H1 (cell line): ENCODE measurements at regions not wholly inside any gene's neighbourhood (a gene's known extent, or its start where the extent isn't known, plus 50 kb on each side); places are given as distances from the start of the nearest gene placed in this dataset.

ENCODE experiments used
- CTCF ChIA-PET: fragments of 300-600 bp; sonication (Branson Sonifier 250); formaldehyde crosslinking; loops from one replicate; lab custom pipeline; 2021; ENCODE audit not compliant: partially characterized antibody; lab: Charles Lee
- POLR2A ChIA-PET: fragments of 300-600 bp; sonication (Branson Sonifier 250); formaldehyde crosslinking; loops from one replicate; lab custom pipeline; 2021; ENCODE audit warnings: inconsistent platforms; ENCODE audit not compliant: partially characterized antibody; lab: Charles Lee
- DNase-seq, 2 experiments: peaks; one replicate each; pipeline versions ENCODE4 v3.0.0 to v3.0.0-alpha.2; 2010 to 2022; ENCODE audit warnings: low spot score in 2 of 2, low read depth in 1 of 2, mixed read lengths in 1 of 2
- FAIRE-seq: peaks from 2 replicates; lab custom pipeline; 2011; peaks lifted over from hg19 to GRCh38; lab: Jason Lieb, UNC
- H2AFZ ChIP-seq: 2 replicates; pipeline ENCODE4 v1.8.1; 2012; ENCODE audit warnings: low read length, inconsistent platforms
- H2AK5ac ChIP-seq: 2 replicates; pipeline ENCODE4 v1.6.1; 2013; ENCODE audit warnings: low read depth, low read length
- H2BK120ac ChIP-seq: replicated peaks from 2 replicates; pipeline ENCODE3; 2013; ENCODE audit warnings: low read depth, low read length, inconsistent platforms
- H2BK12ac ChIP-seq: 2 replicates; pipeline ENCODE4 v1.6.1; 2013; ENCODE audit warnings: low read depth, low read length
- H2BK15ac ChIP-seq: 2 replicates; pipeline ENCODE4 v1.6.1; 2013; ENCODE audit warnings: low read length
- H2BK20ac ChIP-seq: 2 replicates; pipeline ENCODE4 v1.6.1; 2013; ENCODE audit warnings: low read length
- H2BK5ac ChIP-seq: 2 replicates; pipeline ENCODE4 v1.6.1; 2013; ENCODE audit warnings: low read depth, low read length
- H3K14ac ChIP-seq: 2 replicates; pipeline ENCODE4 v1.6.1; 2013; ENCODE audit warnings: inconsistent platforms; ENCODE audit not compliant: insufficient read length
- H3K18ac ChIP-seq: 2 replicates; pipeline ENCODE4 v1.6.1; 2013; ENCODE audit warnings: low read length; ENCODE audit errors: extremely low read depth
- H3K23ac ChIP-seq: 2 replicates; pipeline ENCODE4 v1.6.1; 2013; ENCODE audit warnings: inconsistent platforms; ENCODE audit not compliant: insufficient read length
- H3K23me2 ChIP-seq: 2 replicates; pipeline ENCODE4 v1.6.1; 2013; ENCODE audit warnings: low read depth, low read length
- H3K27ac ChIP-seq: 2 replicates; pipeline ENCODE4 v1.6.1; 2011; ENCODE audit warnings: low read depth, low read length, inconsistent platforms
- H3K27me3 ChIP-seq, 4 experiments: replicated peaks in 1 of 4; 1 replicate in 1 of 4; 2 replicates in 3 of 4; pipeline versions ENCODE4 v1.6.1 to v1.8.1; 2011 to 2013; ENCODE audit warnings: low read length in 3 of 4, mild to moderate bottlenecking in 3 of 4, inconsistent platforms in 2 of 4, mixed read lengths in 2 of 4, moderate library complexity in 1 of 4; ENCODE audit not compliant: control insufficient read depth in 3 of 4, insufficient read depth in 3 of 4; ENCODE audit errors: extremely low read depth in 1 of 4
- H3K36me3 ChIP-seq, 4 experiments: 2 replicates each; pipeline versions ENCODE4 v1.6.1 to v1.8.1; 2011 to 2013; ENCODE audit warnings: mild to moderate bottlenecking in 4 of 4, low read length in 3 of 4, moderate library complexity in 2 of 4, control low read depth in 1 of 4, inconsistent platforms in 1 of 4; ENCODE audit not compliant: insufficient read depth in 4 of 4, control insufficient read depth in 2 of 4
- H3K4ac ChIP-seq: replicated peaks from 2 replicates; pipeline ENCODE3; 2013; ENCODE audit warnings: low read length, low read depth, mixed read lengths, inconsistent platforms; ENCODE audit not compliant: insufficient read length
- H3K4me1 ChIP-seq, 4 experiments: replicated peaks in 1 of 4; 1 replicate in 1 of 4; 2 replicates in 3 of 4; pipeline versions ENCODE4 v1.6.1 to v1.8.1; 2011 to 2013; ENCODE audit warnings: low read length in 3 of 4, inconsistent platforms in 2 of 4, mixed read lengths in 1 of 4; ENCODE audit not compliant: insufficient read depth in 4 of 4, control insufficient read depth in 3 of 4
- H3K4me2 ChIP-seq, 2 experiments: 2 replicates each; pipeline versions ENCODE4 v1.6.1 to v1.8.1; 2011 to 2013; ENCODE audit warnings: low read depth in 2 of 2, low read length in 2 of 2, control low read depth in 1 of 2, inconsistent platforms in 1 of 2, mild to moderate bottlenecking in 1 of 2; ENCODE audit not compliant: insufficient read depth in 1 of 2
- H3K4me3 ChIP-seq, 4 experiments: fragments of 200-600, 300-600 bp in 1 of 4; sonication (generic), shearing (Covaris generic), sonication (Bioruptor Twin) in 1 of 4; 2 replicates each; pipeline versions ENCODE4 v1.5.1 to v1.8.1; 2011 to 2016; ENCODE audit warnings: low read length in 4 of 4, low read depth in 3 of 4, control low read depth in 2 of 4, inconsistent platforms in 2 of 4, mild to moderate bottlenecking in 2 of 4, mixed read lengths in 1 of 4, moderate library complexity in 1 of 4; ENCODE audit not compliant: insufficient read depth in 2 of 4; ENCODE audit errors: extremely low read depth in 1 of 4
- H3K56ac ChIP-seq: replicated peaks from 2 replicates; pipeline ENCODE3; 2013; ENCODE audit warnings: low read depth, mild to moderate bottlenecking, mixed read lengths, low read length, inconsistent platforms; ENCODE audit not compliant: insufficient read length
- H3K79me1 ChIP-seq: 2 replicates; pipeline ENCODE4 v1.6.1; 2013; ENCODE audit warnings: low read depth, low read length, control low read depth
- H3K79me2 ChIP-seq, 2 experiments: 2 replicates each; pipeline versions ENCODE4 v1.6.1 to v1.8.1; 2012 to 2013; ENCODE audit warnings: low read length in 2 of 2, mild to moderate bottlenecking in 2 of 2, inconsistent platforms in 1 of 2; ENCODE audit not compliant: insufficient read depth in 2 of 2, control insufficient read depth in 1 of 2
- H3K9ac ChIP-seq, 4 experiments: replicated peaks in 1 of 4; 1 replicate in 1 of 4; 2 replicates in 3 of 4; pipeline versions ENCODE4 v1.6.1 to v1.8.1; 2011 to 2013; ENCODE audit warnings: low read depth in 3 of 4, low read length in 3 of 4, control low read depth in 2 of 4, mild to moderate bottlenecking in 2 of 4, moderate library complexity in 2 of 4, inconsistent platforms in 1 of 4; ENCODE audit errors: extremely low read depth in 1 of 4
- H3K9me3 ChIP-seq, 2 experiments: 2 replicates each; pipeline versions ENCODE4 v1.6.1 to v1.8.1; 2012 to 2013; ENCODE audit warnings: mild to moderate bottlenecking in 2 of 2, moderate library complexity in 2 of 2, control low read depth in 1 of 2, inconsistent platforms in 1 of 2, low read depth in 1 of 2, low read length in 1 of 2, mixed read lengths in 1 of 2; ENCODE audit not compliant: insufficient read depth in 2 of 2
- H4K20me1 ChIP-seq, 2 experiments: replicated peaks in 1 of 2; 2 replicates each; pipeline versions ENCODE3 to v1.8.1; 2011 to 2013; ENCODE audit warnings: inconsistent platforms in 2 of 2, low read length in 2 of 2, mild to moderate bottlenecking in 1 of 2; ENCODE audit not compliant: insufficient read depth in 2 of 2, control insufficient read depth in 1 of 2
- H4K5ac ChIP-seq: 2 replicates; pipeline ENCODE4 v1.6.1; 2013; ENCODE audit warnings: low read length, low read depth, mixed read lengths, inconsistent platforms; ENCODE audit not compliant: insufficient read length
- H4K8ac ChIP-seq: 2 replicates; pipeline ENCODE4 v1.8.0; 2013; ENCODE audit warnings: mild to moderate bottlenecking, moderate library complexity, low read length, inconsistent platforms; ENCODE audit not compliant: insufficient read depth; ENCODE audit errors: extremely low read depth
- H4K91ac ChIP-seq: replicated peaks from 2 replicates; pipeline ENCODE3; 2013; ENCODE audit warnings: low read length, mixed read lengths, inconsistent platforms; ENCODE audit not compliant: insufficient read length
- BCL11A ChIP-seq, 2 experiments: IDR thresholded peaks; one replicate each; pipeline ENCODE4 v1.6.1; 2011; ENCODE audit warnings: low read depth in 2 of 2, low read length in 2 of 2, mild to moderate bottlenecking in 2 of 2
- CBX5 ChIP-seq: fragments of 300-800, 300-1000 bp; sonication (generic); IDR thresholded peaks from 2 replicates; pipeline ENCODE4 v1.7.1; 2016; ENCODE audit warnings: antibody characterized with exemption, low read length, low read depth
- EZH2 ChIP-seq: fragments of 200-600 bp; sonication (generic); IDR thresholded peaks from 2 replicates; pipeline ENCODE4 v1.7.1; 2012; ENCODE audit warnings: low read depth, mild to moderate bottlenecking, moderate library complexity, low read length, inconsistent platforms; ENCODE audit not compliant: severe bottlenecking
- JUN ChIP-seq: IDR thresholded peaks from 2 replicates; pipeline ENCODE4 v1.6.1; 2011; ENCODE audit warnings: low read depth, mild to moderate bottlenecking, improper control_type of control experiment, low read length
- KDM4A ChIP-seq: IDR thresholded peaks from one replicate; pipeline ENCODE4 v1.7.1; 2012; ENCODE audit warnings: low read depth, mild to moderate bottlenecking, moderate library complexity, low read length, inconsistent platforms; ENCODE audit not compliant: severe bottlenecking
- NANOG ChIP-seq: IDR thresholded peaks from 2 replicates; pipeline ENCODE4 v1.6.1; 2011; ENCODE audit warnings: low read length, low read depth, mild to moderate bottlenecking, inconsistent platforms; ENCODE audit not compliant: insufficient read depth, poor library complexity, severe bottlenecking
- NRF1 ChIP-seq: IDR thresholded peaks from 2 replicates; pipeline ENCODE4 v1.6.1; 2011; ENCODE audit warnings: mild to moderate bottlenecking, low read depth, low read length, improper control_type of control experiment
- POLR2A ChIP-seq, 2 experiments: IDR thresholded peaks; 1 replicate in 1 of 2; 2 replicates in 1 of 2; pipeline ENCODE4 v1.6.1; 2011; ENCODE audit warnings: low read depth in 2 of 2, low read length in 2 of 2, mild to moderate bottlenecking in 2 of 2; ENCODE audit errors: control extremely low read depth in 1 of 2
- POLR2AphosphoS5 ChIP-seq: IDR thresholded peaks from 2 replicates; pipeline ENCODE4 v1.6.1; 2011; ENCODE audit warnings: low read depth, low read length
- RAD21 ChIP-seq, 2 experiments: IDR thresholded peaks in 1 of 2; conservative IDR thresholded peaks in 1 of 2; 2 replicates each; pipeline ENCODE4 v1.6.1; 2011; ENCODE audit warnings: low read depth in 2 of 2, low read length in 2 of 2, improper control_type of control experiment in 1 of 2, inconsistent platforms in 1 of 2, mild to moderate bottlenecking in 1 of 2, moderate library complexity in 1 of 2
- RNF2 ChIP-seq: fragments of 200-900, 300-1000 bp; sonication (generic); IDR thresholded peaks from 2 replicates; pipeline ENCODE4 v1.7.1; 2016; ENCODE audit warnings: borderline replicate concordance, low read depth, mild to moderate bottlenecking, antibody characterized with exemption, low read length; ENCODE audit not compliant: poor library complexity, severe bottlenecking; ENCODE audit errors: missing control alignments
- RXRA ChIP-seq: IDR thresholded peaks from 2 replicates; pipeline ENCODE4 v1.6.1; 2011; ENCODE audit warnings: low read depth, mild to moderate bottlenecking, low read length, moderate library complexity; ENCODE audit not compliant: insufficient read depth
- TBP ChIP-seq: IDR thresholded peaks from 2 replicates; pipeline ENCODE4 v1.6.1; 2011; ENCODE audit warnings: low read depth, low read length, improper control_type of control experiment
- ZNF274 ChIP-seq: IDR thresholded peaks from 2 replicates; pipeline ENCODE4 v1.7.0; 2012; ENCODE audit warnings: low read length, borderline replicate concordance; ENCODE audit errors: extremely low read depth
- WGBS, 2 experiments: shearing (Covaris generic) in 1 of 2; methylation state at CpG; one replicate each; pipeline versions ENCODE4 v1.1.6 to v1.1.7; 2013 to 2015; ENCODE audit warnings: low lambda C conversion rate in 2 of 2, mixed read lengths in 2 of 2, inconsistent platforms in 1 of 2, low coverage in 1 of 2, missing lambda C conversion rate in 1 of 2; ENCODE audit not compliant: insufficient replicate concordance in 2 of 2, insufficient coverage in 1 of 2, insufficient read length in 1 of 2; ENCODE audit errors: extremely low coverage in 1 of 2, missing lambda C conversion rate in 1 of 2; 5-methylcytosine and 5-hydroxymethylcytosine counted together

GRCh38 chr2:204152616-204153015 lies 216.1 kb downstream of the ICOS start:
- H3K27me3 ChIP-seq: no peaks in the 10 kb centered on the region
- CTCF ChIA-PET: interaction anchor here (0.9 to 7.7 kb wide), 4 partner anchors 12 to 98 kb away, joined by 3 to 55 read pairs (median 3); no protein-coding TSS in a partner anchor
- H2BK120ac ChIP-seq: no peak overlapping the region
- FAIRE-seq (no peak), DNase-seq (no peak)
- H2BK20ac ChIP-seq: no peak overlapping the region
- H2BK5ac ChIP-seq: no peak overlapping the region
- no peak overlapping the region for H3K4me2 ChIP-seq
- no peak overlapping the region for H4K8ac ChIP-seq
- no peak overlapping the region for H4K5ac ChIP-seq
- H3K4ac ChIP-seq: no peak overlapping the region
- 95% methylated on average over 3 of the region's 3 CpGs; no CpG with 5 or more reads in 1 of the 2 experiments for WGBS, 2 experiments
- H3K27ac ChIP-seq: no peak overlapping the region
- H2AK5ac ChIP-seq: no peak overlapping the region
- no peaks in the 10 kb centered on the region for H3K79me2 ChIP-seq
- H3K4me1 ChIP-seq: peaks cover 0 to 4% (median 0%) of the 10 kb centered on the region in 4 experiments; a peak in 1 of 7 replicates
- H3K4me3 ChIP-seq: no peak overlapping the region
- no peak overlapping the region for H4K91ac ChIP-seq
- POLR2A ChIA-PET: no interaction called here
- H3K23me2 ChIP-seq: no peaks in the 10 kb centered on the region
- H3K9ac ChIP-seq: no peak overlapping the region
- no peak overlapping the region for H3K56ac ChIP-seq
- no peak overlapping the region for H3K18ac ChIP-seq
- no peaks in the 10 kb centered on the region for H3K79me1 ChIP-seq
- no peak overlapping the region for H2BK15ac ChIP-seq
- H2BK12ac ChIP-seq: no peak overlapping the region
- H3K14ac ChIP-seq: no peak overlapping the region
- H3K9me3 ChIP-seq: 0 out of 4 replicates have a peak, but pooled peaks cover 0 to 6% of the 10 kb centered on the region in 2 experiments
- H3K36me3 ChIP-seq: no peaks in the 10 kb centered on the region; a peak in 1 of 8 replicates
- peak overlapping the region; percentile 65 for H2AFZ ChIP-seq
- no peaks in the 10 kb centered on the region for H4K20me1 ChIP-seq
- no peak overlapping the region for H3K23ac ChIP-seq
- no peak for TF ChIP-seq POLR2AphosphoS5
- no peak for TF ChIP-seq ZNF274
- no peak for TF ChIP-seq TBP
- no peak for TF ChIP-seq KDM4A
- no peak for TF ChIP-seq NANOG
- TF ChIP-seq POLR2A (IDR thresholded peaks at IDR 0.05; ENCODE audit: control extremely low read depth in 1 of 2, low read depth in 2 of 2, low read length in 2 of 2): no peak
- TF ChIP-seq CBX5: no peak
- no peak for TF ChIP-seq JUN
- no peak for TF ChIP-seq EZH2
- TF ChIP-seq BCL11A (IDR thresholded peaks at IDR 0.05; ENCODE audit: low read depth in 2 of 2, low read length in 2 of 2): no peak
- TF ChIP-seq NRF1: no peak
- TF ChIP-seq RNF2: no peak
- no peak for TF ChIP-seq RAD21 (IDR thresholded peaks at IDR 0.05 in 1 of 2, conservative IDR thresholded peaks at IDR 0.05 in 1 of 2; ENCODE audit: low read depth in 2 of 2, low read length in 2 of 2)
- no peak for TF ChIP-seq RXRA
